A172 (cell line): ENCODE measurements at regions not wholly inside any gene's neighbourhood (a gene's known extent, or its start where the extent isn't known, plus 50 kb on each side); places are given as distances from the start of the nearest gene placed in this dataset.

Experiments
- DNase-seq: peaks from one replicate; pipeline ENCODE4 v3.0.0-alpha.2; 2015; ENCODE audit warnings: low spot score

DNA sequence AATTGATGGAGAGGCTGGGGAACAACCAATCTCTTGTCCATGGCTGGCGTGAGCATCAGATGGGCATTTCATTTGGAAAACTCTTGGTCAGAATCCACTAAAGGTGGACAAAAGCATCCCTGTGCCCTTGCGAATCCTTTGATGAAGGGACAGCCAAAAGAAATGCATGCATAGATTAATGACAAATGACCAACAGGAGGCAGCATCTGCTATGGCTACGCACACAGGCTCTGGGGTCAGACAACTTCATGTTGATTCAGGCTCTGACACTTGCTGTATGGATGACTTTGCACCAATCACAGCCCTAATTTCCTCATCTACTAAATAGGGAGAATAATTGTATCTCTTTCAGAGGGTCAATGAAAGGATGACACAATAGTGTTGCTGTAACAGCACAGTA, 117.5 kb downstream of the ASCL4 start:
- DNase-seq: no peak

DNA sequence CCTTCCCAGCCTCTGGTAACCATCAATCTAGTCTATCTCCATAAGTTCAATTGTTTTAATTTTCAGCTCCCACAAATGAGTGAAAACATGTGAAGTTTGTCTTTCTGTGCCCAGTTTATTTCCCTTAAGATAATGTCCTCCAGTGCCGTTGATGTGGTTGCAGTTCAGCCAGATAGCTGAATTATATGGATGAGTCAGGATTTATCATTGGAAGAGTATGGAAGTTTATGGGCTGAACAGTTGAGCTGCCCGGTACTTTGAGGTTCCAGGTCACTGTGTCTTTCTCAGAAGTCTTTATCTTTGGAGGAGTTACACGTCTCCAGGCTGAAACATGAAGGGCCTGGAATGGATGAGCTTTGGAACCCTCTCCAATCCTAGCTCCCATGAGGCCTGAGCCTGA, 120.1 kb downstream of the ASCL4 start:
- DNase-seq: peak; percentile 41

DNA sequence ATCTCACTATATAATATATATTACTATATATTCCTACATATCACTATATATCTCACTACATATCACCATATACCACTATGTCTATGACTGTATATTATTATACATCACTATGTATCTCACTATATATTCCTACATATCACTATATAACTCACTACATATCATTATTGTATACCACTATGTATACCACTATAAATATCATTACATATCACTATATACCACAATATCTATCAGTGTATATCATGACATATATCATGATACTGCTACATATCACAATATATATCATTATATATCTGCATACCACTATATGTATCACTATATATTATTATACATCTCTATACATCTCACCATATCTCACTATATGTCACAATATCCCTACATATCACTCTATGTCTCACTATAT, 121.5 kb downstream of the ASCL4 start:
- DNase-seq: no peak

DNA sequence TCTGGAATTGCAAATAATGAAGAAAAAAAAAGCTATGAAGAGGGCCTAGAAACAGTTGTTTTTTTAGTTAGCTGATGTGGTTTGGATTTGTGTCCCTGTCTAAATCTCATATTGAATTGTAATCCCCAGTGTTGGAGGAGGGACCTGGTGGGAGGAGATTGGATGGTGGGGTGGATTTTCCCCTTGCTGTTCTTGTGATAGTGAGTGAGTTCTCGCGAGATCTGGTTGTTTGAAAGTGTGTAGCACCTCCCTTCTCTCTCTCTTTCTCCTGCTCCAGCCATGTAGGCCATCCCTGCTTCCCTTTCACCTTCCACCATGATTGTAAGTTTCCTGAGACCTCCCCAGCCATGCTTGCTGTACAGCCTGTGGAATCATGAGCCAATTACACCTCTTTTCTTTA, 126.1 kb downstream of the ASCL4 start:
- DNase-seq: no peak

DNA sequence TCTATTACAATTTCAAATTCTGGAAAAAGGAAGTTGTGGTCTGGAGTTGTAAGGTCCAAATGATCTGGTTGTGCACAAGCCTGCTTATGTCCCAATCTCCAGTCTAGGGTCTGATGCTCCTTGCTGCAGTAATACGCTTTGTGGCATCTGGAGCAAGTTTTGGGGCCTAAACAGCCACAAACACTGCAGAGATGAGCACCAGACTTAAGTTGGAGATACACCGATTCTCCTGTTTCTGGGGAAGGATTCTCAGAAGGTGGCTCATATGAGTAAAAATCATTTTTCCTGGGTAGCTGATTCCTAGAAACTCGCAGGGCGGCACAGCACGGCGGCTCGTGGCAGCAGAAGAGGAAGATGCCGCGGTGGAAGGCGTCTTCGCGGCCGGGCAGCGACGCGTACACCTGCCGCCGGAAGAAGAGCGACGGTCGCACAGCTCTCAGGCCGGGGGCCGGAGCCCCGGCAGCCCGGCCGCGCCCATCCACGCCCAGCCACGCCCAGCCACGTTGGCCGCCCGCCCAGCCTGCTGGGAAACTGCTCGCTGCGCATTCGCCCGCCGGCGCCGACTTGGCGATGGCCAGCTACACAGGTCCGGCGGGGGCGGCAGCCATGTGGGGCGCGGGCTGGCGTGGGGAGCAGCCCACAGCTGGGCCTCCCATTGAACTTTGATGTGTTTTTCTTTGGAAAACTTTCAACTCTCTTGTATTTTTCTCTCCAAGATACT, 129.0 kb downstream of the ASCL4 start:
- peak; percentile 50 for DNase-seq

DNA sequence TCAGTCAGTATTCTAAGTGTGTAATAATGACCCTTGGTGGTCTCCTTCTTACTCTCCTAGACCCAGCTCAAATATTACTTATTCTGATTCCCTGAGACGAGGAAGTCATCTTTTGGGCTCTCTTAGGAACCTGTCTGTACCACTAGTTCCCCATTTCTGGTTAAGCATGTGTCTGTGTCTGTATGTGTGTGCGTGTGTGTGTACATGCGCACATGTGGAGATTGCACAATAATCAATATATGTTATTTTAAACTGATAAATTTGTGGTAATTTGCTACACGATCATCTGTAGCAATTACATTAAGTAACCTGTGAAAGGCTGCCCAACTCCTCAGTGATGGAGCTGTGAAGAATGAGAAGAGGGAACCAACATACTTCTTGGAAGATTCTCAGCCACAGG, 132.2 kb downstream of the ASCL4 start:
- DNase-seq: no peak

DNA sequence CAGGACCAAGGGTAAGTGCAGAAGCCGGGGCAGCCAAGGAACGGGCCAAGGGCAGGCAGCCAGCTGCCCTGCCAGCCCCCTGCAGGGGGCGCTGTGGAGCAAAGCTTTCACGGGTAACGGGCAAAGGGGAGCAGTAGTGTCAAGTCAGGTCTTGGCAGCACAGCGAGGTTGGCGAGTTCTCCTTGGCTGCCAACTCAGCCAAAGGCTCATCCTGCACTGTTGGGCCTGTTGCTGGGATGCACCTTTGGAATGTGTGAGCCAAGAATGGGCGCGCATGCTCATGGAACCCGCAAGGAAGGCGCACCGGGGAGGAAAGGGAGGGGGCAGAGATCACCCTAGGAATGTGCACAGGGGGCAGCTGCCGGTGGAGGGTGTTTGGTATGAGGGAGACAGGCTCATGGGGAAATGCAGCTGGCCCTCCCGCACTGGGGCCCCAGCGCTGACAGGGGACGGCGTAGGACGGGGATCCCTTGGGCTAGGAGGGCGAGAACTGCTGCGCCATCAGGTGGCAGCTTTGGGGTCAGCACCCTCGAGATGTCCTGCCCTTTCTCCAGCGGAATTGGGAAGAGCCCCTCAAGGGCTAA, 138.0 kb downstream of the ASCL4 start:
- peak; percentile 27 for DNase-seq

DNA sequence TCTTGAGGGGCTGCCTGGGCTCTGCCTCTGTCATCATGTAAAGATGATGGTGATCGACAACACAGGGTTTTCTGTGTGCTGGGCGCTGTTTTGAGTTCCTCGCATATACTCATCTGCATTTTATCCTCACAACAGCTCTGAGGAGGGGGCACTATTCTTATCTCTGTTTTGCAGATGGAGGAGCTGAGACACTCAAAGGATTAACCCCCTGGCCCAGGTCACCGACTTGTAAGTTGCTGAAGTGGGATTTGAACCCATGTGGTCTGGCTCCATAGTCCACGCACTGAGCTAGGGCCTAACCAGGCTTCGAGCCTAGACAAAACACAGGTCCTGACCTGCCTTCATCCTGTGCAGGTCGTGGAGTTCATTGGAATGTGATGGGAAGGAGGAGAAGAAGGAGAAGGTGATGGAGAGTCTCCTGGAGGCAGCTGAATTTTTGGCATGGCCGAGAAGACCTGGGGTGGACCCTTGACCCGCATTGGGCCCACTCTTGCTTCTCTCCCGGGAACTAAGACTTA, 140.0 kb downstream of the ASCL4 start:
- DNase-seq: no peak

DNA sequence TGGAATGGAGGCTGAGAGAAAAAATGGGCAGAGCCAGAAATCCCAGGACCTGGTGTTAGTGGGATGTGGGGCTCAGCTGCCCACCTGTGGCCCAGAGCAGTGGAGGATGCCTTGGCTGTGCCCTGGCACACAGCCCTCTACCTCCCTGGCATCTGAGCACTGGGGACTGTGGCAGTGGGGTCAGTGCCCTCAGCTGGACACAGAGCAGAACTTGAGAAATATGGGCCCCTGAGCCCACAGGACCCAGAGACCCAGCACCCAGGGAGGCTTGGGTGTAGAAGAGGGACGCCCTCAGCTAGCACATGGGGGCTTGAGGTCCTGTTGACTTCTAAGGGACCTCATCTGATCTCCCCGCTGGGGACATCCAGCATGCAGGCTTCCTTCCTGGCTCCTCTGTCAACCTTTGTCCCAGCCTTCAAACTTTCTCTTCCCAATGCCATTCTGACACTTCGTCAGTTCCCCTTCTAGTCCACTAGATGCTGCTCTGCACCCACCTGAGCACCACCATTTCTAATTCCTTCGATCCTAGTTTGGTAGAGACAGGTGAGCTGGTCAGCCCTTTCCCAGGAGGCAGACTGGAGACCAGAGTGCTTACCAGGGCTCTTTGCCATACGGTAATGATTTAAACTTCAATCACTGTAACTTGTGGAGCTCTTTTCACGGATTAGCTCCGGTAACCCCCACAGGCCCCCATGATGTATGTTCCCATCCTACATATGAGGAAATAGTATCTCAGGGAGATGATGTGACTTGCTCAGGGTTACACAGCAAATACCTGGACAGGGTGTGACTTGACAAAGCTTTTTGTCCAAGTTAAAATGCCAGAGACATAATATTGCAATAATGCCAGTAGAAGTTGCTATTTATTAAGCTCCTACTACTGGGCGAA, 143.7 kb downstream of the ASCL4 start:
- DNase-seq: peak; percentile 16

DNA sequence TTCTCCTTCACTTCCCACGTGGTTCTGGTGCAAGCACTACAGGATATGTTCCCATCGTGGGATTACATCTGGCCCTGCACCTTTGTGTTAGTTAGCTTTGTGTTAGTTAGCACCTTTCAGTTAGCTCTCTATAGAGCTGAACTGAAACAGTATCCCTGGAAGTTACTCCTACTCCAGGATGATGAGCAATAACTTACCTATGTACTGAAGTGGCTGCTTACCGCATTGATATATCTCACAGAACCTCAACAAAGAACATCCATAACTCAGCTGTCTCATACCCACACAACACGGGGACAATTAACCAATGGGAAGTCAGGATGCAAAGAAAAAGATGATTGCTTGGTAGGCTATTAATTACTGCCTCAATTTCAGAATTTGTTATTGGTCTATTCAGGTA, 146.6 kb downstream of the ASCL4 start:
- no peak for DNase-seq

DNA sequence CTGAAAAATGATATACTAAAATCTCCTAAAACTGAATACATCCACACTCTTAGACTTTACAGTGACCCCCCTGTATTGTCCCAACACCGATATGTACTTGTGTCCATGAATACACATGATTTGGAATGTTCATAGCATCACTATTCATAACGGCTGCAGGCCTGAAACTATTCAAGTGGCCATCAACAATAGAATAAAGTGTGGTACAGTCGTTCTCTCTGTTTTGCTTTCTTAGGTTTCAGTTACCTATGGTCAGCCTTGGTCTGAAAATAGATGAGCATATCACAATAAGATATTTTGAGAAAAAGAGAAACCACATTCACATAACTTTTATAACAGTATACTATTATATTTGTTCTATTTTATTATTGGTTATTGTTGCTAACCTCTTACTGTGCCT, 150.6 kb downstream of the ASCL4 start:
- no peak for DNase-seq

DNA sequence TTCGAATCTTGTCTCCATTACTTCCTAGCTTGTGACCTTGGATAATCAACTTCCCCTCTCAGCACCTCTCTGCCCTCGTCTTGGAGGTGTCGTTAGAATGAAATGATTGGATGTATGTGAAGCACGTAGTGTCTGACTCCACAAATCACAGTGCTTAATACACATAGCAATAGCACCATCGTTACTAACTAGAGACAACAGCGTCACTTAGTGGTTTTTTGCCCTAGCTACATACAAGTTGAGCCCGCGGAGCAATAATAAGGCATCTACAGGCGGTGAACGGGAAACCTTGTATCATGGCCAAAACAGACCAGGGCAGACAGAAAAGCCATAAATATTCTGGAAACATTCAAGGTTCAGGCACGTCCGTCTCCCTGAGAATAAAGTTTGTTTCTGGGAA, 154.9 kb downstream of the ASCL4 start:
- peak; percentile 54 for DNase-seq

DNA sequence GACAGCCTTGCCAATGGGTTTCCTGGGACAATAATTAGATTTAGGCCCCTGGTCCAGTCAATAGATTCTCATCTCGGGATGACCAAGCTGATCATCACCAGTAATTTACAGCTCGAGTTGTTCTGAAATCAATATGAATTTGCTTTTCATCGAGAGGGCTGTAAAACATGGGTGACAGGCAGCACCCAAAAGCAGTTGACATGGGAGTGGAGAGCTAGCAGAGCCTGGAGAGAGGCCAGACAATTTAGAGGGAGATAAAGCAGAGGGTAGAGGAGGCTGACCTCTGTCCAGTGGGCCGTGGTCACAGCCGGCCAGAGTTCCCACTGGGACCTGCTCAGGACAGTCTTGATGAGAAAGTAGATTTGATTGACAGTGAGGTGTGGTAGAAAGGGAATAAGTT, 157.3 kb downstream of the ASCL4 start:
- no peak for DNase-seq

DNA sequence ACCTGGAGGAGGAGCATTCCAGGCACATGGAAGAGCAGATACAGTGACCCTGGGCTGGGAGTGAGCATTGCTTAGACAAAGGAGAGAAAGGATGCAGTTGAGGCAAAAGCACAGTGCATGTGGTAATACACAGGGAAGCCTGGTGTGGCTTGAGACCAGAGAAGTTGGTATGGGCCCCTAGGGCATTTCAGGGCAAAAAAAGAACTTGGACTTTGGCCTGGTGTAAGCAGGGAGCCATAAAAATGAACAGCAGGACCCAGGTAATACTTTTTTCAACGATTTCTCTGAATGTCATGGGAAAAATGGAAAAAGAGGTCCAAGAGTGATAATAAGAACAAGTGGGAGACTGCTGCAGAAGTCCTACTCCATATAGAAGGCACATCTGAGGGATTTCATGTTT, 163.9 kb downstream of the ASCL4 start:
- DNase-seq: no peak

DNA sequence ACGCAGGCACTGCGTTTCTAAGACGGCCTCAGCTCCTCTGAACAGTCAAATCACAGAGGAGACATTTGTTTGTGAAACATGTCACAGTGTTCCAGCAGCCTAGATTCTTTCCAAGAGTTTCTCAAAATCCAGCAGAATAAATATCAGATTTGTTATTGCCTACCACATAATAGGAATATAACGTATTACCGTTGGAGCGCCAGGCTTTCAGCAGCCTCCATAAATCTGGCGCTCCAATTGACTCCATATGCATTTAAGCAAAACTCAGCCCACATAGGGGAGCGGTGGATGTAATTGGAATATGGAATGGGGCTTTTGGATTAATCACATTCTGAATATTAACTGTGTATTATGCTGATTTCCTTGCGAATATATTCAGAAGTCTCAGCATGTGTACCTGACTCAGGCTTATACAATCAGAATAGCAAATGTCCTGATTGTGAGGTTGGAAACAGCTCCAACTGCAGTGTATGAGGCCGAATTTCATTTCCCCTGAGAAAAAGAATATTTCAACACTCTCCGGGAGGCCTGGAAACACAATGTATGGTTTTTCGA, 174.0 kb downstream of the ASCL4 start:
- no peak for DNase-seq

DNA sequence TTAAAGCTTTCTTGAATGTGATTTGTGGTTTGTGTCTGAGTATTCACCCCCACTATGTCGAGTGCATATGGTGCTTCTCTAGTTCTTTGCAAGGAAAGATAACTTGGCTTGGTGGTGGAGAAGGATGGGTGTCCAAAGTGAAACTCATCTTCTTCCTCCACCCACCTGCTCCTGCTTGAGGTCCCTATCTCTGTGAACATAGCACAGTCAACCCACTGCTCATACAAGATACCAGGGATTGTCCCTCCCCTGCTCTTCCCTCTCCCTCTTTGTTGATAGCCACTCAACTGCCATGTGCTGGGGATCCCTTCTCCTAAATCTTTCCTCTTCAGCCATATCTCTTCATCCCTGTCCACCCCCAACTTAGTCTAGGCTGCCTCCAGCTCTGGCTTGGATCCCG, 176.5 kb downstream of the ASCL4 start:
- DNase-seq: no peak

DNA sequence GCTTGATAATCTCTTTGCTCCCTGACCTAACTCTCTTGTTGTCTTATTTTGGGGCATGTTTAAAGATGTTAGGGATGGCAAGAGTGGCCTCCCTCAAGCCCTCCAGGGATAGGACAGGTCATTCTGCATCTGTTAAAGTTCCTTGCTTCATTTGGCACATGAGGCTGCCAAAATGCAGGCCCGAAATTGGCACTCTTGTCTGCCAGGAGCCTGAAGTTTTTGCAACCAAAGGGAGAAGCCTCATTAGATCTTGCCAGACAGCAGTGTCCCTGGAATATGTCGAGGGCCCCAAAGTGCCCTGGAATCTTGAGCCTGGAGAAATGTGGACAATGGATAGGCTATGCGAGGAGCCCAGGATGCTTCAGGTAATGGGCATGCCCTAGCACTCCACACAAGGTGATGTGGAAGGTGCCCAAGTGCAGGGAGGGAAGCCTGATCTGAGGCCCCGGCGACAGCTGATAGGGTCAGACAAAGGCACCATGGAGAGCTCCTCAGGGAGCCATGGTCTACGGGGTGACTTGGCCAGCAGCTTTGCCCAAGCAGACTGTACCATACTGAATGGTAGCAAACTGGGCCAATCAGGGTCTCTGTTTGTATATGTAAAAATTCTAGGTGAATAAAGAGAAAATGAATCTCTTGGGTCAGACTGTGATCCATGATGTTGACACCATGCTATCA, 173.0 kb upstream of the WSCD2 start:
- DNase-seq: no peak

DNA sequence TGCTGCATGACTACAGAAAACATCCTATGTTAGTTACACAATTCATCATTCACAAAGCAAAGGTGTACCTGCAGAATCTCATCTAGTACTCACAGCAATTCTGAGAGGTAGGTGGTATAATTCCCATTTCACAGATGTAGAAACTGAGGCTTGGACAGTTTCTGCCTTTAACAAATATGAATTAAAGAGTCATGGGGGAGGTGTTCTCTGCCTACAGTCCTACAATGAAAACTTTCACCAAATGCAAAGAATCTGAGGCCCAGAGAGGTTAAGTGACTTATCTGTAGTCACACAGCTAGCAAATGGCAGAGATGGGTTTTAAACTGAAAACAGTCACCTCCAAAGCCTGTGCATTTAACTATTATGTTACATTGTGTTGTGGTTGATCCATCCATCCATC, 171.6 kb upstream of the WSCD2 start:
- DNase-seq: no peak

DNA sequence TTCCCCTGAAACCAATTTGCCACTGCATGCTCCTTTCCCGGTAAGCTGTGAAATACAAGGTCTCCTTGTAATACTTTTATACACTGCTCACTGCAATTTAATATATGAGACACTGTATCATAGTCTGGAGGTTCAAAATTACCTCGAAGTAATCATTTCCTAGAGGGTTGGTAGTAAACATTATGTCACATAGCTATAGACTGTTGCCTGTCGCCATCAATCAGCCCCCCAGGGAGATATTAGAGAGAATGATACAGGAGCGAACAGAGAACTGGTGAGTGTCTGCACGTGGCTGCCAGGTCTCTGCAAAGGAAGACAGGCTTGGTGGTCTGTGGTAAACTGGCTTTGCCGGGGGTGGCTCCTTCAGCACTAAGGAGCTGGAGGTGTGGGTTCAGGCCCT, 165.5 kb upstream of the WSCD2 start:
- DNase-seq: no peak

DNA sequence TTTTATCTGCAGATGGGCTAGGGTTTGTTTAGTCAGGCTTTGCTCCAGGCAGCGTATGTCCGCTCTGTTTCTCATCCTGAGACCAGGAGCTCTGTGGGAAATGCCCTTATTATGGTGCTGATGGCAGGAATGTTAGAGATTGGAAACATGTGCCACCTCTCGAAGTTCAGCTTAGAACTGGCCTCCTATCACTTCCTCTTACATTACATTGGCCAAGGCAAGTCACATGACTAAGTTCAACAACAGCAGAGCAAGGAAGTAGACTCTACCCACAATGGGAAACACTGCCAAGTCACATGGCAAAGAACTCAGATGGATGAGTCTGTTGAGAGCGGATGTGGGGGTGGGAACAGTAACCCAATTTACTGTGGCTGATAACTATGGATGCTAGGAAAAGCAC, 161.9 kb upstream of the WSCD2 start:
- DNase-seq: peak; percentile 38

DNA sequence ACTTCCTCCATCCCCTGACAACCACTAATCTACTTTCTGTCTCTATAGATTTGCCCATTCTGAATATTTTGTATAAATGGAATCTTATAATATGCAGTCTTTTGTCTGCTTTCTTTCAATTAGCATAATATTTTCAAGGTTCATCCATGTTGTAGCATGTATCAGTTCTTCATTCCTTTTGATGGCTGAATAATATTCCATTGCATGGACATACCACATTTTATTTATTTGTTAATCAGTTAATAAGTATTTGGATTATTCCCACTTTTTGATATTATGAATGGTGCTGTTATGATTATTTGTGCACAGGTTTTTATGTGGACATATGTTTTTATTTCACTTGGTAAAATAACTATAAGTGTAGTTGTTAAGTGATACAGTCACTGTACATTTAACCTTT, 155.1 kb upstream of the WSCD2 start:
- no peak for DNase-seq

DNA sequence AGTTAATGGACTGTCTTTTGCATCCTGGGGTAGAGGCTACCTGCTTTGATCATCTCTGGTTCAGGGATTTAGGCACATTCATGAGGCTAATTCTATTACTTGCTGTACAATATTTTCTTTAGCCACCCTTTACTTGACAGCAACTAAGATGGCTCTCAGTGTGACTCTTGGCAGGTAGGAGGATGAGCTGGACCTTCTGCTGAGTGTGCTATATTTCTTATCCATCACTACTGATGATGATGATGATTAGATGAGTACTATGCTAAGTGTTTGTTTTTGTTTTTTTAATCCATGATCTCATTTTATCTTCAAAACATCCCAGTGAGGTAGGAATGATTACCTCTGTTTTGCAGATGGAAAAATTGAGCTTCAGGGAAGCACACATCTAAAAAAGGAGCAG, 152.8 kb upstream of the WSCD2 start:
- DNase-seq: no peak
